Natural killer cell (primary cell): ENCODE measurements at regions not wholly inside any gene's neighbourhood (a gene's known extent, or its start where the extent isn't known, plus 50 kb on each side); places are given as distances from the start of the nearest gene placed in this dataset.

Experiments used
- ATAC-seq, 3 donors: fragments of 150-1000 bp in 2 of 3; fragments of 200-7000 bp in 1 of 3; cut with Tn5 transposase; 1 replicate in 1 of 3; 2 replicates in 2 of 3; pipeline ENCODE4 v1.10.0; 2021; ENCODE audit warnings: mild to moderate bottlenecking in 2 of 3, moderate library complexity in 2 of 3
- DNase-seq, 2 donors: peaks; one replicate each; pipeline versions ENCODE4 v3.0.0 to v3.0.0-alpha.2; 2013 to 2021; ENCODE audit warnings: mixed read lengths in 1 of 2
- H3K27ac ChIP-seq: one replicate; pipeline ENCODE4 v1.5.1; 2013; ENCODE audit warnings: mild to moderate bottlenecking, low read length
- H3K27me3 ChIP-seq: one replicate; pipeline ENCODE4 v1.6.1; 2013; ENCODE audit warnings: low read length; ENCODE audit not compliant: control insufficient read depth, insufficient read depth
- H3K36me3 ChIP-seq: one replicate; pipeline ENCODE4 v1.6.1; 2013; ENCODE audit warnings: low read length; ENCODE audit not compliant: control insufficient read depth, insufficient read depth
- H3K4me1 ChIP-seq: one replicate; pipeline ENCODE4 v1.6.1; 2013; ENCODE audit warnings: low read length; ENCODE audit not compliant: control insufficient read depth, insufficient read depth
- H3K4me3 ChIP-seq: one replicate; pipeline ENCODE4 v1.5.1; 2013; ENCODE audit warnings: low read length
- H3K9me3 ChIP-seq: one replicate; pipeline ENCODE4 v1.6.1; 2013; ENCODE audit warnings: low read length; ENCODE audit not compliant: control insufficient read depth, insufficient read depth
- H3K27ac Mint-ChIP-seq, 2 donors: one replicate each; pipeline ENCODE4 v1.8.0; 2022; ENCODE audit warnings: mild to moderate bottlenecking in 2 of 2, mixed read lengths in 2 of 2, moderate library complexity in 1 of 2
- H3K27me3 Mint-ChIP-seq, 2 donors: one replicate each; pipeline ENCODE4 v1.8.0; 2022; ENCODE audit warnings: low read depth in 2 of 2, mixed read lengths in 2 of 2
- H3K36me3 Mint-ChIP-seq: one replicate; pipeline ENCODE4 v1.8.0; 2022; ENCODE audit warnings: mixed read lengths
- H3K4me1 Mint-ChIP-seq, 2 donors: one replicate each; pipeline ENCODE4 v1.8.0; 2022; ENCODE audit warnings: mixed read lengths in 2 of 2
- H3K4me3 Mint-ChIP-seq: one replicate; pipeline ENCODE4 v1.8.0; 2022; ENCODE audit warnings: mild to moderate bottlenecking, moderate library complexity, mixed read lengths
- H3K9me3 Mint-ChIP-seq, 2 donors: one replicate each; pipeline ENCODE4 v1.8.0; 2022; ENCODE audit warnings: mixed read lengths in 2 of 2
- WGBS: methylation state at CpG from one replicate; pipeline ENCODE4 v1.1.7; 2013; ENCODE audit warnings: missing lambda C conversion rate; ENCODE audit not compliant: insufficient coverage; 5-methylcytosine and 5-hydroxymethylcytosine counted together
- intact Hi-C: fragments of 100-400 bp; cut with micrococcal nuclease; formaldehyde crosslinking; loops from one replicate; pipeline ENCODE4 v1.14.2; 2022
- TF ChIP-seq, protein P1 (sequence below): fragments of 200-600 bp; IDR thresholded peaks from one replicate; pipeline ENCODE4 v1.8.0; 2022; ENCODE audit warnings: antibody characterized with exemption

DNA sequence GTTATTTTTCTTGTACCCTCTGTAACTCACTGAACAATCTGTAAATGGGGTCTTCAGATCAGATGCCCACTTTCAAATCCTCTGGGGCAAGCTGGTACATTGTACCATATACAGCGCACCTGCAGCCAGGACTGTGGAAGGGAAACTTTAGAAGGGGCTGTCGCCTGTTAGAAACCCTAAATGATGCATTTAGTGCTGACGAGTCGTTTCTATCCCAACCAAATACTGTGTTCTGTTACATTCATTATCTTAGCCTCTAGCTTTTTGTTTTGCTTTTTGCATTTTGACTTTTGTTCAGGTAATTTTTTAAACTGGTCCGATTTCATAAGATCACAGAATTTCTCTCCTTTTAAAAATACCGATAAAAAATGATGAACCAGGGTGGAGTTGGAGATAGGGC lies 66.4 kb upstream of the AGA start:
- H3K27ac ChIP-seq = no peak overlapping the region
- H3K36me3 ChIP-seq = no peaks in the 10 kb centered on the region
- TF ChIP-seq, protein P1, sequence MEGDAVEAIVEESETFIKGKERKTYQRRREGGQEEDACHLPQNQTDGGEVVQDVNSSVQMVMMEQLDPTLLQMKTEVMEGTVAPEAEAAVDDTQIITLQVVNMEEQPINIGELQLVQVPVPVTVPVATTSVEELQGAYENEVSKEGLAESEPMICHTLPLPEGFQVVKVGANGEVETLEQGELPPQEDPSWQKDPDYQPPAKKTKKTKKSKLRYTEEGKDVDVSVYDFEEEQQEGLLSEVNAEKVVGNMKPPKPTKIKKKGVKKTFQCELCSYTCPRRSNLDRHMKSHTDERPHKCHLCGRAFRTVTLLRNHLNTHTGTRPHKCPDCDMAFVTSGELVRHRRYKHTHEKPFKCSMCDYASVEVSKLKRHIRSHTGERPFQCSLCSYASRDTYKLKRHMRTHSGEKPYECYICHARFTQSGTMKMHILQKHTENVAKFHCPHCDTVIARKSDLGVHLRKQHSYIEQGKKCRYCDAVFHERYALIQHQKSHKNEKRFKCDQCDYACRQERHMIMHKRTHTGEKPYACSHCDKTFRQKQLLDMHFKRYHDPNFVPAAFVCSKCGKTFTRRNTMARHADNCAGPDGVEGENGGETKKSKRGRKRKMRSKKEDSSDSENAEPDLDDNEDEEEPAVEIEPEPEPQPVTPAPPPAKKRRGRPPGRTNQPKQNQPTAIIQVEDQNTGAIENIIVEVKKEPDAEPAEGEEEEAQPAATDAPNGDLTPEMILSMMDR = no peak
- H3K9me3 Mint-ChIP-seq = peaks cover 0 to 3% of the 10 kb centered on the region in 2 donors
- H3K4me1 Mint-ChIP-seq = no peaks in the 10 kb centered on the region
- H3K9me3 ChIP-seq = no peaks in the 10 kb centered on the region
- no peak for DNase-seq
- H3K4me1 ChIP-seq = no peaks in the 10 kb centered on the region
- 94% methylated on average over 4 of the region's 6 CpGs for WGBS
- H3K36me3 Mint-ChIP-seq = no peaks in the 10 kb centered on the region
- H3K27ac Mint-ChIP-seq = no peak overlapping the region
- H3K4me3 ChIP-seq = no peak overlapping the region
- no peaks in the 10 kb centered on the region for H3K27me3 Mint-ChIP-seq
- no peak overlapping the region for H3K4me3 Mint-ChIP-seq
- intact Hi-C loops = no loop called here
- no peaks in the 10 kb centered on the region for H3K27me3 ChIP-seq
- no peak for ATAC-seq

DNA sequence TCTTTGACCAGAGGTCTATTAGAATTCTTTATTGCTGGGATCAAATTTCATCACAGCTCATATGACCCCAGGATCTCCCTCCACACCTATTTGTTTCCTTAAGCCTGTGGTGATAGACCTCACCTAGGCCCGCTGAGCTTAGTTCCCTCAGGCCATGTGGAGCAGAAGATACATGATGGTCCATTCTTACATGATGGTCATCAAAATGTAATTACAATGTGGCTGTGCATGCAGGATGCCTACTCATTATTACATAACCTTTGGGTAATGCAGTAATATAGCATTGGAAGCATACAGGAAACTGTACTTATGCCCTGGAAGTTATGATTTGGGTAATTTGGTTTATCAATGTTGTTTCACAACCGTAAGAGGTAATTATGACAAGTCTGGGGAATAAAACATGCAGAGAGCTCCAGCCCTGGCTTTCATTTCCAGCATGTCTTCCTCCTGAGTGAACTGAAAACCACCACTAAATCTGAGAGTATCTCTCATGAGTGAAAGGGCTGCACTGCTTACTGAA lies 67.0 kb upstream of the AGA start:
- TF ChIP-seq, protein P1 = no peak
- 75% methylated on average over 2 of the region's 2 CpGs for WGBS
- H3K27ac Mint-ChIP-seq = no peak overlapping the region
- peaks cover 0 to 3% of the 10 kb centered on the region in 2 donors for H3K9me3 Mint-ChIP-seq
- intact Hi-C loops = no loop called here
- Histone ChIP-seq H3K36me3 (no peaks in the 10 kb centered on the region), H3K27me3 (no peaks in the 10 kb centered on the region), H3K4me1 (no peaks in the 10 kb centered on the region), H3K27ac (no peak overlapping the region), H3K4me3 (no peak overlapping the region), H3K9me3 (no peaks in the 10 kb centered on the region)
- H3K27me3 Mint-ChIP-seq = no peaks in the 10 kb centered on the region
- ATAC-seq (no peak), DNase-seq (no peak)
- no peaks in the 10 kb centered on the region for H3K4me1 Mint-ChIP-seq
- no peak overlapping the region for H3K4me3 Mint-ChIP-seq
- H3K36me3 Mint-ChIP-seq = no peaks in the 10 kb centered on the region

DNA sequence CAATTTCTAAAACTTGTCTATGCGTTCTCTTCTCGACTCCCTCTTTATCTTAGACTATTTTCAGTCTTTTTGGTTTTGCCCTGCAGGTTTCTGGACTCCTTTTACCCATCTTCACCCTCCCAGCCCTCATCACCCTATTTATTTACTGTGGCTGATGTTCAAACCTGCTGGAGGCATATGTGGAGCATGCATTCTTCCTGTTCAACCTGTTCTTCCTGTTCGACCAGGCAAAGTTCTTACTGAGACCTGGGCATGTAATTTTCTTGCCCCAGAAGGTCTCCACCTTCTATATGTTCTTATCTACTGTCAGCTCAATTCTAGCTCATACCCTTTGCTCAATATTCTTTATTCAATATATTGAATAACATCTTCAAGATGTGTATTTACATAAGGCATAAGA lies 69.4 kb upstream of the AGA start:
- no peaks in the 10 kb centered on the region for H3K4me1 Mint-ChIP-seq
- Histone ChIP-seq H3K9me3 (no peaks in the 10 kb centered on the region), H3K4me3 (no peak overlapping the region), H3K27ac (no peak overlapping the region), H3K36me3 (no peaks in the 10 kb centered on the region), H3K4me1 (no peaks in the 10 kb centered on the region), H3K27me3 (no peaks in the 10 kb centered on the region)
- H3K27me3 Mint-ChIP-seq = no peaks in the 10 kb centered on the region
- H3K4me3 Mint-ChIP-seq = no peak overlapping the region
- TF ChIP-seq, protein P1 = no peak
- WGBS = 82% methylated on average over 3 of the region's 3 CpGs
- intact Hi-C loops = no loop called here
- H3K9me3 Mint-ChIP-seq = peaks cover 0 to 3% of the 10 kb centered on the region in 2 donors
- no peak for ATAC-seq
- no peak for DNase-seq
- no peaks in the 10 kb centered on the region for H3K36me3 Mint-ChIP-seq
- H3K27ac Mint-ChIP-seq = no peak overlapping the region

DNA sequence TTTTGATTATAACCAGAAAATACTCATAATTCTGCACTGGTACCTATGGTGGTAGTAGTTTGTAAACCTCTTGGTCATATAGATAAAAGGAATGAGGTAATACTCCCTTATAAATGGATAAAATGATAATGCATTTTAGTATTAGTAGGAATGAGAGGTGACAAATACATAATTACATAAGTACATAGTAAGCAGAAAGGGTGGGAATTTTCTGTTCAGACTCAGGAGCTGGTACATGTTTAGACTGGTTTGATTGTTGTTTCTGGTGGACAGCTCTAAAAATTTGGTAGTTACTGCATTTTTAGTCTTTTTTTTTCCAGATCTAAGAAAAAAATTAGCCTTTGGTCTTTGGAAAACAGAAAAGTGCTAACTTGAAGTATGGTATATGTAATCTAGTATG lies 70.4 kb upstream of the AGA start:
- no peaks in the 10 kb centered on the region for H3K4me1 ChIP-seq
- TF ChIP-seq, protein P1 = no peak
- no peaks in the 10 kb centered on the region for H3K9me3 ChIP-seq
- H3K27ac ChIP-seq = no peak overlapping the region
- Mint-ChIP-seq H3K27ac (no peak overlapping the region), H3K9me3 (peaks cover 0 to 3% of the 10 kb centered on the region in 2 donors), H3K36me3 (no peaks in the 10 kb centered on the region), H3K27me3 (no peaks in the 10 kb centered on the region), H3K4me1 (no peaks in the 10 kb centered on the region), H3K4me3 (no peak overlapping the region)
- no peak overlapping the region for H3K4me3 ChIP-seq
- DNase-seq = no peak
- ATAC-seq = no peak
- H3K27me3 ChIP-seq = no peaks in the 10 kb centered on the region
- H3K36me3 ChIP-seq = no peaks in the 10 kb centered on the region
- intact Hi-C loops = no loop called here
